Thyroid gland (tissue), 4 donors: ENCODE measurements at regions not wholly inside any gene's neighbourhood (a gene's known extent, or its start where the extent isn't known, plus 50 kb on each side); places are given as distances from the start of the nearest gene placed in this dataset.

ENCODE experiments used
- CTCF ChIP-seq, 6 experiments: fragments of 200-600 bp in 3 of 6; fragments of 450-650 bp in 3 of 6; sonication (generic) in 3 of 6; IDR thresholded peaks; one replicate each; pipeline ENCODE4 v1.5.1; 2016 to 2019; ENCODE audit warnings: antibody characterized with exemption in 6 of 6, mild to moderate bottlenecking in 2 of 6, inconsistent platforms in 1 of 6, moderate library complexity in 1 of 6
- POLR2A ChIP-seq, 2 donors: fragments of 450-650 bp; IDR thresholded peaks; one replicate each; pipeline ENCODE4 v1.6.1; 2017; ENCODE audit warnings: antibody characterized with exemption in 2 of 2, mild to moderate bottlenecking in 2 of 2, moderate library complexity in 1 of 2

GRCh38 chr18:57904535-57904934, 101.4 kb upstream of the ATP8B1 start:
- TF ChIP-seq CTCF (IDR thresholded peaks at IDR 0.05) (no peak), POLR2A (IDR thresholded peaks at IDR 0.05) (no peak)
